DND-41 (cell line): ENCODE measurements at regions not wholly inside any gene's neighbourhood (a gene's known extent, or its start where the extent isn't known, plus 50 kb on each side); places are given as distances from the start of the nearest gene placed in this dataset.

Experiments
- CTCF ChIP-seq: IDR thresholded peaks from 2 replicates; pipeline ENCODE4 v1.5.1; 2012; ENCODE audit warnings: borderline replicate concordance, low read length, moderate library complexity, mild to moderate bottlenecking; ENCODE audit not compliant: poor library complexity, severe bottlenecking; ENCODE audit errors: extremely low read depth
- EZH2 ChIP-seq: IDR thresholded peaks from 3 replicates; pipeline ENCODE4 v1.6.1; 2012; ENCODE audit warnings: borderline replicate concordance, low read depth, mild to moderate bottlenecking, moderate library complexity, low read length, inconsistent platforms; ENCODE audit not compliant: severe bottlenecking

GRCh38 chr20:57993716-57994431 lies 234.6 kb downstream of the ANKRD60 start:
- TF ChIP-seq CTCF (no peak), EZH2 (no peak)
